Pancreas (tissue), 10 donors: ENCODE measurements at regions not wholly inside any gene's neighbourhood (a gene's known extent, or its start where the extent isn't known, plus 50 kb on each side); places are given as distances from the start of the nearest gene placed in this dataset.

Experiments
- ATAC-seq, 4 donors: fragments of 200-7000 bp; cut with Tn5 transposase; one replicate each; pipeline versions ENCODE4 v1.8.0 to v1.9.1; 2020; ENCODE audit warnings: mild to moderate bottlenecking in 4 of 4, moderate library complexity in 4 of 4
- DNase-seq, 6 donors: peaks; one replicate each; pipeline ENCODE4 v3.0.0-alpha.2; 2020
- FAIRE-seq: peaks from 2 replicates; lab custom pipeline; 2012; peaks lifted over from hg19 to GRCh38; lab: Jason Lieb, UNC
- H3K27ac ChIP-seq, 4 donors: fragments of 200-600 bp; sonication (generic); 1 replicate in 3 of 4; 2 replicates in 1 of 4; pipeline versions ENCODE4 v1.5.0 to v1.8.0; 2020
- H3K27me3 ChIP-seq, 4 donors: fragments of 200-600 bp; one replicate each; pipeline ENCODE4 v1.8.0; 2021
- H3K36me3 ChIP-seq, 3 donors: fragments of 200-600 bp; sonication (generic) in 1 of 3; one replicate each; pipeline versions ENCODE4 v1.5.0 to v1.8.0; 2020 to 2021
- H3K4me1 ChIP-seq, 3 donors: fragments of 200-600 bp; one replicate each; pipeline ENCODE4 v1.8.0; 2021
- H3K4me3 ChIP-seq, 4 donors: fragments of 200-600 bp; sonication (generic) in 2 of 4; one replicate each; pipeline versions ENCODE4 v1.5.0 to v1.8.0; 2020 to 2021
- H3K9me3 ChIP-seq, 4 donors: fragments of 200-600 bp; one replicate each; pipeline ENCODE4 v1.8.0; 2021
- WGBS, 2 donors: extraction: QIAGEN DNeasy Blood & Tissue Kit; methylation state at CpG; one replicate each; pipeline ENCODE4 v1.1.7; 2013; 5-methylcytosine and 5-hydroxymethylcytosine counted together
- intact Hi-C, 3 donors: fragments of 100-400 bp; cut with DNase I; formaldehyde crosslinking; loops; one replicate each; pipeline versions ENCODE4 v1.11.1 to v1.14.2; 2022
- TF ChIP-seq, protein P1 (sequence below), 4 donors: fragments of 200-600 bp; sonication (generic) in 3 of 4; IDR thresholded peaks; one replicate each; pipeline versions ENCODE4 v1.5.0 to v1.8.0; 2021; ENCODE audit warnings: antibody characterized with exemption in 4 of 4
- donor health status: healthy with polysubstance abuse.
- donor health status: DM: no; HTN: no; CAD: no; lungs with moderate emphysema.
- donor health status: DM: no; HTN: no; CAD: no.
- donor health status: control.
- donor health status: control.
- donor health status: Bipolar disorder and iron deficiency.
- donor health status: DM: yes; HTN: yes; CAD: no.
- donor health status: DM: no; HTN: no; CAD: no.
- donor health status: DM: no; HTN: no; CAD: no.
- donor health status: DM: yes; HTN: yes; CAD: no.

- Histone ChIP-seq H3K36me3 (no peaks in the 10 kb centered on the region), H3K27me3 (no peaks in the 10 kb centered on the region), H3K4me3 (no peak overlapping the region), H3K4me1 (peaks cover 9 to 24% (median 16%) of the 10 kb centered on the region in 3 donors), H3K9me3 (no peaks in the 10 kb centered on the region), H3K27ac (peak overlapping the region in 1 of 4 donors; percentile 61)
- ATAC-seq (no peak), FAIRE-seq (no peak), DNase-seq (no peak)
- TF ChIP-seq, protein P1, sequence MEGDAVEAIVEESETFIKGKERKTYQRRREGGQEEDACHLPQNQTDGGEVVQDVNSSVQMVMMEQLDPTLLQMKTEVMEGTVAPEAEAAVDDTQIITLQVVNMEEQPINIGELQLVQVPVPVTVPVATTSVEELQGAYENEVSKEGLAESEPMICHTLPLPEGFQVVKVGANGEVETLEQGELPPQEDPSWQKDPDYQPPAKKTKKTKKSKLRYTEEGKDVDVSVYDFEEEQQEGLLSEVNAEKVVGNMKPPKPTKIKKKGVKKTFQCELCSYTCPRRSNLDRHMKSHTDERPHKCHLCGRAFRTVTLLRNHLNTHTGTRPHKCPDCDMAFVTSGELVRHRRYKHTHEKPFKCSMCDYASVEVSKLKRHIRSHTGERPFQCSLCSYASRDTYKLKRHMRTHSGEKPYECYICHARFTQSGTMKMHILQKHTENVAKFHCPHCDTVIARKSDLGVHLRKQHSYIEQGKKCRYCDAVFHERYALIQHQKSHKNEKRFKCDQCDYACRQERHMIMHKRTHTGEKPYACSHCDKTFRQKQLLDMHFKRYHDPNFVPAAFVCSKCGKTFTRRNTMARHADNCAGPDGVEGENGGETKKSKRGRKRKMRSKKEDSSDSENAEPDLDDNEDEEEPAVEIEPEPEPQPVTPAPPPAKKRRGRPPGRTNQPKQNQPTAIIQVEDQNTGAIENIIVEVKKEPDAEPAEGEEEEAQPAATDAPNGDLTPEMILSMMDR (IDR thresholded peaks at IDR 0.05), result no peak
- intact Hi-C loops, result no loop called here
Measured at GRCh38 chr2:53183581-53183980, 584.0 kb upstream of the CHAC2 start.

DNA sequence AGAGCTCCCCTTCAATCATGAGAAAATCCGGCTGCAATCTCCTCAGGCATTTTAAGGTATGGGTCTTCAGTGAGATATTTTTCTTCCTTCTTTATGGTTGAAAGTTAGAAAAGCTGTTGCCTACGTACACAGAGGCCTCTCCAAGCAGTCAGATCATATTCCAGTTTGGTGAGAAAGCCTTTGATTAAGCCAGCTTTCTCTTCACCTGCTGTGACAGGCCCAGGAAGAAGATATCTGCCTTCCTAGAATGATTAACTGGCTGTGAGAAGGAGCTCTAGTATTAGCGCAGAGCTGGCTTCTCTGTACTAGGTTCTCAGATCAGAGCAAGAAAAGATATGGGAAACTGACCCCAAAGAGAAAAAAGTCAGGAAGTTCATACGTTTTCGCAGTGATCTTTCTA, 585.0 kb upstream of the CHAC2 start:
- Histone ChIP-seq H3K27ac (peak overlapping the region in 2 of 4 donors; percentile 60 to 61), H3K4me3 (no peak overlapping the region), H3K36me3 (no peaks in the 10 kb centered on the region), H3K4me1 (peaks cover 9 to 24% (median 16%) of the 10 kb centered on the region in 3 donors), H3K27me3 (no peaks in the 10 kb centered on the region), H3K9me3 (no peaks in the 10 kb centered on the region)
- ATAC-seq, result peak; percentile 87 to 94 (median 92)
- DNase-seq, result peak in 3 of 6 donors; percentile 8 to 37 (median 21)
- intact Hi-C loops, result no loop called here
- FAIRE-seq, result no peak
- WGBS, 2 donors, result 18 to 23% methylated on average over 5 of the region's 5 CpGs
- TF ChIP-seq, protein P1 (IDR thresholded peaks at IDR 0.05), result no peak

DNA sequence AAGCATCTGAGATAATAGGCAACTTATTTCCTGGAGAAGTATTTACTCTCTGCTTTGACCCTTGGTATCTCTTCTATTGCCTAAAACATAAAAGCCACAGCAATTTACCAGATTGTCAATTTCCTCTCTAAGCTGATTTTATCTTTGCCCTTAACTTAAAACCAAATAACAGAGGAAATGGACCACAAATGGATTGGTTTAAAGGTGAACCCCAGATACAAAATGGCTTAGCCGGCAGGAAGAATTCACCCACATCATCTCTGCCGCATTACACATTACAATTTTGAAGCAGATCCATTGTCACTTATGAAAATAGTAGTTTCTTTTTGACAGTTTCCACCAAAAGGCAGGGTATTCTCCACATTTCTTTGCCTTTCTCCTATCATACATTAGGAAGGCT, 585.8 kb upstream of the CHAC2 start:
- no peak for FAIRE-seq
- no peak for DNase-seq
- Histone ChIP-seq H3K36me3 (no peaks in the 10 kb centered on the region), H3K27me3 (no peaks in the 10 kb centered on the region), H3K27ac (peak overlapping the region in 2 of 4 donors; percentile 60 to 61), H3K4me3 (no peak overlapping the region), H3K4me1 (peaks cover 9 to 24% (median 16%) of the 10 kb centered on the region in 3 donors), H3K9me3 (no peaks in the 10 kb centered on the region)
- ATAC-seq, result peak in 1 of 4 donors; percentile 10
- intact Hi-C loops, result no loop called here
- WGBS, 2 donors, result 84 to 91% methylated on average over 2 of the region's 2 CpGs
- TF ChIP-seq, protein P1 (IDR thresholded peaks at IDR 0.05), result no peak

- Histone ChIP-seq H3K4me1 (peaks cover 9 to 10% (median 9%) of the 10 kb centered on the region in 3 donors), H3K27me3 (no peaks in the 10 kb centered on the region), H3K27ac (no peak overlapping the region), H3K9me3 (no peaks in the 10 kb centered on the region), H3K36me3 (no peaks in the 10 kb centered on the region), H3K4me3 (no peak overlapping the region)
- WGBS, 2 donors, result 88 to 93% methylated on average over 1 of the region's 1 CpG
- TF ChIP-seq, protein P1 (IDR thresholded peaks at IDR 0.05), result no peak
- intact Hi-C loops, result no loop called here
- ATAC-seq, result no peak
- no peak for FAIRE-seq
- DNase-seq, result no peak
Measured at GRCh38 chr2:53177327-53177726, 590.3 kb upstream of the CHAC2 start.

DNA sequence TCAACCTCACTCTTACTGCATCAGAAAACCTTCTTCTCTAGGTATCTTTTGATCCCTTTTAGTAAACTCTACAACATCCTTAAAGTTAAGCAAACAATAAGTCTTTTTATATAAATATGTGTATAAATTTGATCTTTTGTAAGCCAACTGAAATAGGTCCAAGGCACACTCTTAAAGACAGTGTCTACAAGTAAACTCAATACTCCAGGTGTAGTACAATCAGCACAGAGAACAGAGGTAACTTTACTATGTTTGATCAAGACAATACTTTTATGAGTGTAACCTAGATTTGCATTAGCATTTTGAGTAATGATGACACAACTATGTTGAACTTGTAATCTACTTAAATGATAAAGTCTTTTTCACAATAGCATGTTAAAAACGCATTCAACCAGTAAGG, 593.1 kb upstream of the CHAC2 start:
- TF ChIP-seq, protein P1 (IDR thresholded peaks at IDR 0.05), result no peak
- Histone ChIP-seq H3K4me1 (no peaks in the 10 kb centered on the region), H3K4me3 (no peak overlapping the region), H3K27ac (no peak overlapping the region), H3K36me3 (no peaks in the 10 kb centered on the region), H3K27me3 (no peaks in the 10 kb centered on the region), H3K9me3 (no peaks in the 10 kb centered on the region)
- DNase-seq, result no peak
- FAIRE-seq, result no peak
- no peak for ATAC-seq
- intact Hi-C loops, result no loop called here
- WGBS, 2 donors, result 62 to 68% methylated on average over 1 of the region's 1 CpG
